Smooth muscle cell (in vitro differentiated cells): ENCODE measurements at regions not wholly inside any gene's neighbourhood (a gene's known extent, or its start where the extent isn't known, plus 50 kb on each side); places are given as distances from the start of the nearest gene placed in this dataset.

Experiments used
- DNase-seq: peaks from one replicate; lab custom pipeline; 2025; ENCODE audit not compliant: unreplicated experiment; lab: John Stamatoyannopoulos, UW
- H2AFZ ChIP-seq: fragments of 200-600 bp; sonication (generic); 2 replicates; pipeline ENCODE4 v1.6.0; 2016; ENCODE audit warnings: antibody characterized with exemption, low read depth, mild to moderate bottlenecking
- H3F3A ChIP-seq: fragments of 200-600 bp; sonication (generic); 2 replicates; pipeline ENCODE4 v1.6.0; 2017; ENCODE audit warnings: antibody characterized with exemption, low read depth
- H3K27ac ChIP-seq: fragments of 200-600 bp; sonication (generic); 2 replicates; pipeline ENCODE4 v1.5.1; 2016; ENCODE audit warnings: low read depth, mild to moderate bottlenecking
- H3K27me3 ChIP-seq: fragments of 200-600 bp; sonication (generic); 2 replicates; pipeline ENCODE4 v1.6.1; 2016; ENCODE audit warnings: low read depth, mild to moderate bottlenecking
- H3K36me3 ChIP-seq: fragments of 200-600 bp; sonication (generic); 2 replicates; pipeline ENCODE4 v1.5.1; 2016; ENCODE audit warnings: low read depth
- H3K4me1 ChIP-seq: fragments of 200-600 bp; sonication (generic); 2 replicates; pipeline ENCODE4 v1.5.1; 2016; ENCODE audit warnings: low read depth
- H3K4me2 ChIP-seq: fragments of 200-600 bp; sonication (generic); 2 replicates; pipeline ENCODE4 v1.6.0; 2016; ENCODE audit warnings: mild to moderate bottlenecking
- H3K4me3 ChIP-seq: fragments of 200-600 bp; sonication (generic); 2 replicates; pipeline ENCODE4 v1.5.1; 2016; ENCODE audit warnings: mild to moderate bottlenecking
- H3K79me2 ChIP-seq: fragments of 200-600 bp; sonication (generic); 2 replicates; pipeline ENCODE4 v1.6.0; 2016; ENCODE audit warnings: low read depth, mild to moderate bottlenecking
- H3K9ac ChIP-seq: fragments of 200-600 bp; sonication (generic); 2 replicates; pipeline ENCODE4 v1.6.0; 2016; ENCODE audit warnings: low read depth
- H3K9me3 ChIP-seq: fragments of 200-600 bp; sonication (generic); replicated peaks from 2 replicates; pipeline ENCODE4 v1.5.1; 2016; ENCODE audit warnings: low read depth
- H4K20me1 ChIP-seq: fragments of 200-600 bp; sonication (generic); 2 replicates; pipeline ENCODE4 v1.6.0; 2016; ENCODE audit warnings: low read depth
- CTCF ChIP-seq: fragments of 200-600 bp; sonication (generic); IDR thresholded peaks from 2 replicates; pipeline ENCODE4 v1.5.1; 2017; ENCODE audit warnings: borderline replicate concordance, mild to moderate bottlenecking, antibody characterized with exemption; ENCODE audit not compliant: insufficient read depth, poor library complexity, severe bottlenecking
- WGBS: methylation state at CpG from one replicate; pipeline ENCODE4 v1.1.7; 2016; ENCODE audit warnings: low lambda C conversion rate; 5-methylcytosine and 5-hydroxymethylcytosine counted together

DNA sequence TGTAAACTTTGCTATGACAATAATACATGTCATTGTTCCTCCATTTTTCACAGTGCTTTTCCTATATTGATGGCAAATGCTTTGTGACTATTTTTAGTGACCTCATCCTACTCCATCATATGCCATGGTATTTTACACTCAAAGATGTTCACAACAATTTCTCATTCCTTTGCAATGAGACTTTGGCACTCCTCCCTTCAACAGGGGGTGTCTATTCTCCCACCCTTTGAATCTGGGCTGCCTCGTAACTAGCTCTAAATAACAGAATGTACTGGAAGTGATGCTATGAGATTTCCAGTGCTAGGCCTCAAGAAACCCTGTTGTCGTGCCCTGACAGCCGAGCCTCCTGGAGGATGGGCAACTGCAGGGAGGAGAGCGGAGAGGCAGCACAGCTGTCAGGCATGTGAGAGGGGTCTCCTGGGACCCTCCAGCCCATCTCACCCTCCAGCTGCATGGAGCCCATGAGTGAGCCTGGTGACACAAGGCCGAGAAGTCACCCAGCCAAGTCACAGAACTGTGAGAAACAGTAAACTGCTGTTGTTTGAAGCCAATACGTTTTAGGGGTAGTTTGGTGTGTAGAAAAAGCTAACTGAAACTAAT, 103.1 kb upstream of the APCDD1 start:
- no peak overlapping the region for H3K9ac ChIP-seq
- no peak overlapping the region for H3K27ac ChIP-seq
- no peak overlapping the region for H3K4me3 ChIP-seq
- no peak for TF ChIP-seq CTCF
- no peak for DNase-seq
- H3K4me2 ChIP-seq: no peak overlapping the region
- H3K36me3 ChIP-seq: no peaks in the 10 kb centered on the region
- peaks cover 4% of the 10 kb centered on the region for H3F3A ChIP-seq
- no peaks in the 10 kb centered on the region for H3K9me3 ChIP-seq
- H4K20me1 ChIP-seq: no peaks in the 10 kb centered on the region
- no peaks in the 10 kb centered on the region for H3K79me2 ChIP-seq
- H3K4me1 ChIP-seq: peaks cover 14% of the 10 kb centered on the region
- 89% methylated on average over 6 of the region's 6 CpGs for WGBS
- H3K27me3 ChIP-seq: no peaks in the 10 kb centered on the region
- H2AFZ ChIP-seq: no peak overlapping the region

DNA sequence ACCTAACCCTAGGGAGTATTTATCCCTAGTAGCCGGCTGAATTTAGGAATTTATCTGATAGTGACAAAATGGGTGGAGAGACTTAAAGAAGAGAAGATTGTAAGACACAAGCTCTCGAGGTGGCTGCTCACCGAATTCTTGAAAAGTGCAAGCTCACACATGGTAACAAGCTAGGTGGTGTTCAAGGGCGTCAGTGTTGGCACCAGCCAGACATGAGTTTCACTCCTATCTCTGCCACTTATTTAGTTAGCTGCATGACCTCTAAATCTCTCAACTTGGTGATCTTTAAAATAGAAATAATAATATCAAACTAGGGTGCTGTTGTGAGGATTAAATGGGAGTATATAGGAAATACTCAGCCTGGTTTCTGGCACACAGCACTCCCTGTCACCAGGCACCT, 102.6 kb upstream of the APCDD1 start:
- Histone ChIP-seq H2AFZ (no peak overlapping the region), H3K36me3 (no peaks in the 10 kb centered on the region), H3K4me1 (peaks cover 14% of the 10 kb centered on the region), H3K27me3 (no peaks in the 10 kb centered on the region), H3K27ac (no peak overlapping the region), H3K9me3 (no peaks in the 10 kb centered on the region), H4K20me1 (no peaks in the 10 kb centered on the region), H3K9ac (no peak overlapping the region), H3K4me2 (no peak overlapping the region), H3K79me2 (no peaks in the 10 kb centered on the region), H3K4me3 (no peak overlapping the region), H3F3A (peaks cover 4% of the 10 kb centered on the region)
- no peak for DNase-seq
- WGBS: 96% methylated on average over 4 of the region's 4 CpGs
- no peak for TF ChIP-seq CTCF

- peaks cover 4% of the 10 kb centered on the region for H3F3A ChIP-seq
- H3K79me2 ChIP-seq: no peaks in the 10 kb centered on the region
- no peak overlapping the region for H3K27ac ChIP-seq
- no peaks in the 10 kb centered on the region for H3K27me3 ChIP-seq
- DNase-seq: no peak
- no peaks in the 10 kb centered on the region for H3K9me3 ChIP-seq
- H2AFZ ChIP-seq: no peak overlapping the region
- 89% methylated on average over 2 of the region's 2 CpGs for WGBS
- H3K9ac ChIP-seq: no peak overlapping the region
- H3K4me2 ChIP-seq: no peak overlapping the region
- no peaks in the 10 kb centered on the region for H4K20me1 ChIP-seq
- peaks cover 14% of the 10 kb centered on the region for H3K4me1 ChIP-seq
- TF ChIP-seq CTCF: no peak
- no peak overlapping the region for H3K4me3 ChIP-seq
- no peaks in the 10 kb centered on the region for H3K36me3 ChIP-seq
Measured at GRCh38 chr18:10352671-10353070, 101.8 kb upstream of the APCDD1 start.

GRCh38 chr18:10353791-10354190, 100.6 kb upstream of the APCDD1 start:
- Histone ChIP-seq H3K27me3 (no peaks in the 10 kb centered on the region), H3K36me3 (no peaks in the 10 kb centered on the region), H3F3A (peaks cover 4% of the 10 kb centered on the region), H3K9me3 (no peaks in the 10 kb centered on the region), H3K4me2 (peak overlapping the region; percentile 73), H3K9ac (no peak overlapping the region), H3K4me3 (no peak overlapping the region), H3K27ac (peak overlapping the region; percentile 46), H3K4me1 (peaks cover 14% of the 10 kb centered on the region), H2AFZ (no peak overlapping the region), H4K20me1 (no peaks in the 10 kb centered on the region), H3K79me2 (no peaks in the 10 kb centered on the region)
- TF ChIP-seq CTCF: no peak
- DNase-seq: no peak
- WGBS: 31% methylated on average over 2 of the region's 2 CpGs
